Stimulated activated CD8-positive, alpha-beta memory T cell treated with anti-CD3 and anti-CD28 coated beads, Interleukin-4, amount 100 ng/mL, for 48 hours (primary cell): ENCODE measurements at regions not wholly inside any gene's neighbourhood (a gene's known extent, or its start where the extent isn't known, plus 50 kb on each side); places are given as distances from the start of the nearest gene placed in this dataset.
"Not testable (repeated sequence)": the region's sequence is repeated elsewhere in the genome, so short reads cannot be mapped to it uniquely, and the experiment has no call there.

Experiments used
- DNase-seq: peaks from one replicate; pipeline ENCODE4 v3.0.0-alpha.2; 2020

- no peak for DNase-seq
Measured at GRCh38 chr1:79207786-79208185, 201.3 kb upstream of the ADGRL4 start.

GRCh38 chr1:79207331-79207730 lies 200.8 kb upstream of the ADGRL4 start:
- no peak for DNase-seq

DNA sequence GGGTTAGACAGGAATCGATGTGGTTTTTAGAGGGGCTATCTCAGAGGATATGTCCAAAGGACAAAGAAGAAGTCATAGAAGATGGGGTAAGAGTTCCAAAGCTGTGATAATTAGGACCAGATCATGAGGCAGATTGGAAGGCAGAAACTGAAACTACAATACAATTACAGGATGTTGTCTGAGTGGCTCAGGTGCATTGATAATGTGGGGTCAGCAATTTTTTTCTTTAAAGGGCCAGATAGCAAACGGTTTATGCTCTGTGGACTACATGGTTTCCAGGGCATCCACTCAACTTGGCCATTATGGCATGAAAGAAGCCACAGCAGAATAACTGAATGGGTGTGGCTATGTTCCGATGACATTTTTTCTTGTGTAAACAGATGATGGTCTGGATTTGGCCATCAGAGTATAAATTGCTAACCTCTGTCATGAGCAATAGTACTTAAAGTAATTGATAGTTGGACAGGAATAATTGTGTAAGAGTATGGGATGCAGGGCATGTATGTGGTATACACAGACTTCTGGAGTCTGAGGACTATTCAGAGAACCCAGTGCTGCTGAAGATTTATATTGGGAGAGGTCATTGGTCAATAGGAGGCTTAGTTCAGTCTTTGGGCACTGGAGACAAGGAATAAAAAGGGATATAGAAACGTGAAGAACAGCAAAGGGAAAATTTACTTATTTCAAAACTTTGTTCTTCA lies 198.4 kb upstream of the ADGRL4 start:
- DNase-seq: no peak

GRCh38 chr1:79198832-79199231 lies 192.3 kb upstream of the ADGRL4 start:
- DNase-seq: no peak

- no peak for DNase-seq
Measured at GRCh38 chr1:79197421-79197820, 190.9 kb upstream of the ADGRL4 start.

GRCh38 chr1:79196211-79196610 lies 189.7 kb upstream of the ADGRL4 start:
- no peak for DNase-seq

DNA sequence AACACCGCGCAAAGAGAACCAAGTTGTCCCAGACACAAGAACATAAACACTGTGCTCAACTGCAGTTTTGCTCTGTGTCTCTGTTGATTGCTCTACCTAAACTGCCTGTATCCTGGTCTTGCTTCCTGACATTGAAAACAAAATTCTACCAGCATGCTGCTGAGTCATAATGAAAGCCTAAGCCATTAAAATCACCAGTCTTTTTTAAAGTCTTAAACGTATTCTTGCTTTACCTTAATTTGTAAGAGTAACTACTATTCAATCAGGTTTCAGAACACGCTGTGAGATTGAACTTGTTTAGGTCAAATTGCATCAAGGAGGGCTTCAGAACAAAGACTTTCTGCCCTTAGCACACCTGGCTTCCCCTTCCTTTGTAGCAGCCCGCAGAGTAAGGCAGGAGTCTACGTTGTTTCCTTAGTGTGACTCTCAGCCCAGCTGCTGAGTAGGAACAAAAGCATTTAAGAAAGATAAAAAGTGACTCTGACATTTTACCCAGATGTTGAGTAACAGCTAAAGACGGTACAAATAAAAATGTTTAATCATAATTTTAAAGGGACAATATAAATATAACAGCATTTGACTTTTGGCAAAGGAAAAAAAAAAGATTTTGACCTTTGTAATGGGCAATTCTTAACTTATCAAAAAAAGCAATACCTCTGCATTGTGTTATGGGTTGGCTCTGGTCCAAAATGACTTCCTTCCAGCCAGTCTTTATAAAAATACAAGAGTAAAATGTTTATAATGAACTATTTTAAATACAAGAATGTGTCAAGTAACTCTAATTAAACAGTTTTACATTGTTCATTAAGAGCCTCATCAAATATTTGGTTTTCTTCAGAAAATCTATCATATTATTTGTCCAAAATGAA lies 186.9 kb upstream of the ADGRL4 start:
- DNase-seq: no peak

GRCh38 chr1:79190074-79190473 lies 183.5 kb upstream of the ADGRL4 start:
- DNase-seq: no peak

DNA sequence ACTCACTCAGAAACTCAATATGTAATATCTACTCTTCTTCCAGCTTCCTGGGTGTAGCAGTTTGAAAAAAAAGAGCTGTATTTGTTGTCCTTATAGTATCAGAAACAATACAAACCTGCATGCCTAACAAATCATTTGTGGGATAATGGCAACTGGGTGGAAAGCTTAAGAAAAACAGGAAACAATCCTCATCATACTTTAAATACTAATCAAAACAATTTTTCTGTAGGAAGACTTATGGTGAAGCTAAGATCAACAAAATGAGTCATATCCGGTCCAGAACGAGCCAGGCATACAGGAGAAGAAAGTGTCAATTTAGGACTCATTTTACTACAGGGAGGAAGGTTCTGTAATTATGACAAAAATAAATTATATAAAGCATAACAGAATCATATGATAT lies 181.8 kb upstream of the ADGRL4 start:
- DNase-seq: no peak

DNA sequence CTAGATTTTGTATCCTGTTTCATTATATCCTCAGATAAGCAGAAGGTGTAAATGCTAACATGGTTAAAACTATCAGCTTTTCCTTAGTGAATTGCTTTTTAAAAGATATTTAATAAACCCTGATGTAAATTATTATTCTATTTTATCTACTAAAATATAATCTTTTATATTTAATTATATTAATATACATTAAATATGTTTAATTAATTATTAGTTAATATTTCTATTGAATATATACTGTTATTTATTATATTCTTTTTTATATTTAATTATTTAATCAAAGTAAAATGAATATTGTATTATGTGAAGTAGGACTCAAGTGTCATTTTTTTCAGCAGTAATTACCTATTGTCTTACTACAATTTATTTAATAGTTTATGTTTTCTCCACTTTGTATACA lies 179.7 kb upstream of the ADGRL4 start:
- no peak for DNase-seq

DNA sequence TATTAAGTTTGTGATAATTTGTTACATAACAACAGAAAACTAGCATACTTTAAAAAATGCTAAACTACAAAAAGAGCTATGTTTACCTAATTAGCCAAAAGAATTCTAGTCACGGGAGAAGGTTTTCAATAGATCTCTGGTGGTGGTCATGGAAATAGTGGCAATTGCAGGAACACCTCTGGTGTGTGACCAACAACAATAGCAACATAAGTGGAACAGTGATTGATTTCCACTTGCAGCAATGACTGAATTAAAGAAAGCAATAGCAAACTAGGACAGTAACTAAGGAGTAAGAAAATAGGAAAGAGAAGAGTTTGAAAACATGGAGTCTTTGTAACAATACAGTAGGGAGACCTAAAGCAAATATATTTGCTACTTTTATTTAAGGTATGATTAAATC lies 171.3 kb upstream of the ADGRL4 start:
- no peak for DNase-seq

- no peak for DNase-seq
Measured at GRCh38 chr1:79161077-79161476, 154.5 kb upstream of the ADGRL4 start.

GRCh38 chr1:79155991-79156390 lies 149.5 kb upstream of the ADGRL4 start:
- no peak for DNase-seq

GRCh38 chr1:79151006-79151796 lies 144.7 kb upstream of the ADGRL4 start:
- no peak for DNase-seq

DNA sequence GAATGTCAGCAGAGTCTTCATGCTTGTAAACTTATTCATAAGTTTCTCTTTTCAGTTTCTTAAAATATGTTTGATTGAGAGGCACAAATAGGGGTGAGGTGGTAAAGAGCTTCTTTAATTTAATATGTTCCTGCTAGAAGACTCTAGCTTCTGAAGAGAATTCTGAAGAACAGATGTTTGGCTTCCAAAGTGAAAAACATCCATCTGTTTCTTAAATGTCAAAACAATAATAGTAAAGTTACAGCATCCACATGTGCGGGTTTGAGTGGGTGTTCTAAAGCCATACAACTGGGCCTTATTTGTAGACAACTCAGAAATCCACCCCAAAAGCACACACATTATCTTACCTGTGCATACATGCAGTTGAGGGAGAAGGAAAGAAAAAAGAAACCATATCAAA lies 144.0 kb upstream of the ADGRL4 start:
- DNase-seq: no peak

DNA sequence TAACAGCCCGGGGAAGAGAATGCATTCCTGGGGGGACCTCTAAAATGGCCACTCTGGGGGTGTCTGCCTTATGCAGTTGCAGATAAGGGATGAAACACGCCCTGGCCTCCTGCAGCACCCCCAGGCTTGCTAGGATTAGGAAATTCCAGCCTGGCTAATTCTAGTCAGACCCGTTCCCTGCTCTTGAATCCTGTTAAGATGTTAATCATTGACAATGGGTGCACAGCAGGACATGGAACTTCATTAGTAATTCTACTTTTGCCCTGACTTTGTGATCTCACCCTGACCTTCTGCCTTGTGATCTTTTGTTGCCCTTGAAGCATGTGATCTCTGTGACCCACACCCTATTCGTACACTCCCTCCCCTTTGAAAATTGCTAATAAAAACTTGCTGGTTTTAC lies 131.7 kb upstream of the ADGRL4 start:
- not testable (repeated sequence) for DNase-seq

DNA sequence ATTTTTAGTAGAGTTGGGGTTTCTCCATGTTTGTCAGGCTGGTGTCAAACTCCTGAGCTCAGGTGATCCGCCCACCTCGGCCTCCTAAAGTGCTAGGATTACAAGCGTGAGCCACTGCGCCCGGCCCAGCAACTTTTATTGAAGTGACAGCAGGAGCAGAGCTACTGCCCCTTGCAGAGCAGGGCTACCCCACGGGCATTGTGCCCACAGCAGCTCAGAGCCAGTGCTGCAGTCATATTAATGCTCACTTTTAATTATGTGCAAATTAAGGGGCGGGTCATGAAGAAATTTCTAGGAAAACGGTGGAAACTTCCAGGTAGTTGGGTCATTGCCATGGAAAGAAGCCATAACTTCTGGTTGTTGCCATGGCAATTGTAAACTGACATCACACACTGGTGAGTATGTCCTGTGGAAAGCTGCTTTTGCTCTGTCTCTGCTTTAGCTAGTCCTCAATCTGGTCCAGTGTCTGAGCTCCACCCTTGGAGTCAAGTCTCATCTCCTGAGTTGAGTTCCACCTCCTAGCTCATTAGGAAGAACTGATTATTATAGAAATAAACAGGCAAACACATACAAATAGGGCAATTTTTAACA lies 127.3 kb upstream of the ADGRL4 start:
- no peak for DNase-seq

GRCh38 chr1:79131626-79132025 lies 125.1 kb upstream of the ADGRL4 start:
- no peak for DNase-seq

DNA sequence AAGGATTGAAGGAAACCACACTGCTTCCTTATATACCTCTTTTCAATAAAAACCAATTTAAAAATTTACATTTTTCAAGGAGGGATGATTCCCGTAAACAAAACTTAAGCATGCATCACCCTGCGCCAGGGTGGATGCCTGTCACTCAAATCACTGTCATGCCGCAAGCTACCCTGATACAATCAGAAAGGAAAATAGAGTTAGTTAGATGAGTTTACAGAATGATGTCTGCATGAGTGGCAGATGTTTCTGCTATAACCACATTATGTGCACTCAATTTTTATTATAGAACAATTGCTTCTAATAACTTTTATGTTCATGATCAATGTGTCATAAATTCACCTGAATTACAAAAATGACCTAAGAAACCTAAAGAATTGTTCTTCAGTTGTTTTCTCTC lies 123.4 kb upstream of the ADGRL4 start:
- no peak for DNase-seq

DNA sequence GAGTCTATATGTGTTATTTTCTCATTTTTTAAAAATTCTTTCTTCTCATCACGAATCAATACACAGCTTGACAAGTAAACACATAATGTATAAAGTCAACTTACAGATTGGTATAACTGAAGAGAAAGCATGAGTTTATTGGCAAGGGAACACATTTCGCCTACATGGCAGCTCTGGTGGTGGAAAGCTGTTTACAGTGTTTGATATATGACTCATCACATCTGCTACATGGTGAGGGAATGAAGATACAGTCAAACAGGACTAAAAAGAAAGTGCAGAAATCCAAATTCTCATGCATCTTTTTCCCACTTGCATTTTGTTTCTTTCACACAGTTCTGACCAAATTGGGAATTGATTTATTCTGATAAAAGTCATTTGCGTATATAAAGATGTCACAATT lies 122.2 kb upstream of the ADGRL4 start:
- no peak for DNase-seq

DNA sequence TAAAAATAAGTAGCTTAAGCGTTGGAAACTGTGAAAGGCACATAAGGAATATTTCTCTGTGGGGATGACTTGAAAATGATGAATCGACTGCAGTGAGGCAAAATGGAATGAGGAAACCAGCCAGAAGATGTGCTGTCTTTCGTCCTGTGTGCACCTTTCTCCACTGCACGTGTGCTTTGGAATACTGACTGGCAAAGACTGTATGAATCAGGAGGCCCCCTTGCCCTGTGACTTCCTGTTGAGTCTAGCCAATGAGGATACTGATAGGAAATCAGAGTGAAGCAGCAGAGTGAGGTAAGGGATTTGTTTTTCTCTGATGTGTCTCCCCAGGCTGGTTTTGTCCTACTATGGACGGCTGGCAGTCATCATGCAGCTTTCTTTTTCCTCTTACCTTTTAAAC lies 118.2 kb upstream of the ADGRL4 start:
- DNase-seq: no peak

DNA sequence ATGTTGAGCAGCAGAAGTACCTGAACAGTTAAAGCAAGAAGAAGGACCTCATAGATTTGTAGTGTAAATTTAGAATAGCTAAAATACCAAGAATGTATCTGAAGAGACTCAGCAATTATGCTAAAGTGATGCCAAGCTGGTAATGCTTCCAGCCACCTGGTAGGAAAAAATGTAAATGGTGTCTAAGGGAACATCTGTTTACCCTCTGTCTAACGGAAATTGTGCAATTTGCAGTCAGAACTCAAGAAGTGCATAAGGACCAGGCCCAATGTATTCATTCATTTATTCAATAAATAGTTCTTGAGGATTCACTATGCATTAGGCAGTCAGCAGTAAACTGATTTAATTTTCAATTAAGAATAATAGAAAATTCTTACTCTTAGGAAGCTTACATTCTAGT lies 116.0 kb upstream of the ADGRL4 start:
- no peak for DNase-seq

GRCh38 chr1:79117376-79117775 lies 110.8 kb upstream of the ADGRL4 start:
- no peak for DNase-seq
